SU-DHL-6 (cell line): ENCODE measurements at regions not wholly inside any gene's neighbourhood (a gene's known extent, or its start where the extent isn't known, plus 50 kb on each side); places are given as distances from the start of the nearest gene placed in this dataset.

ENCODE experiments used
- H2AFZ ChIP-seq: fragments of 200-600 bp; sonication (generic); 2 replicates; pipeline ENCODE4 v1.6.1; 2014; ENCODE audit warnings: low read depth, mild to moderate bottlenecking, moderate library complexity, mixed read lengths, antibody characterized with exemption, low read length; ENCODE audit not compliant: severe bottlenecking
- H3F3A ChIP-seq: fragments of 200-600 bp; shearing (Covaris generic); 2 replicates; pipeline ENCODE4 v1.6.0; 2016; ENCODE audit warnings: antibody characterized with exemption, mild to moderate bottlenecking; ENCODE audit not compliant: insufficient read depth
- H3K27ac ChIP-seq: fragments of 200-600 bp; sonication (generic); 2 replicates; pipeline ENCODE4 v1.5.1; 2016; ENCODE audit warnings: low read depth, mild to moderate bottlenecking, low read length, moderate library complexity, mixed read lengths
- H3K27me3 ChIP-seq: fragments of 200-600 bp; sonication (generic), shearing (Covaris generic); 2 replicates; pipeline ENCODE4 v1.6.0; 2014; ENCODE audit warnings: mild to moderate bottlenecking, low read length
- H3K36me3 ChIP-seq: fragments of 200-600 bp; sonication (generic); 2 replicates; pipeline ENCODE4 v1.6.1; 2014; ENCODE audit warnings: mild to moderate bottlenecking, low read length, mixed read lengths
- H3K4me2 ChIP-seq: fragments of 300-600, 200-600 bp; shearing (Covaris generic), sonication (generic); 2 replicates; pipeline ENCODE4 v1.6.0; 2014; ENCODE audit warnings: low read length, low read depth, mild to moderate bottlenecking; ENCODE audit not compliant: poor library complexity, severe bottlenecking
- H3K4me3 ChIP-seq: fragments of 200-600 bp; sonication (generic); 2 replicates; pipeline ENCODE4 v1.5.1; 2014; ENCODE audit warnings: antibody characterized with exemption, low read length, mild to moderate bottlenecking, mixed read lengths; ENCODE audit not compliant: insufficient read depth, poor library complexity, severe bottlenecking
- H3K79me2 ChIP-seq: fragments of 200-600 bp; sonication (generic); 2 replicates; pipeline ENCODE4 v1.6.1; 2014; ENCODE audit warnings: mild to moderate bottlenecking, low read length, moderate library complexity; ENCODE audit not compliant: insufficient read depth
- H3K9ac ChIP-seq: fragments of 200-600 bp; sonication (generic); 2 replicates; pipeline ENCODE4 v1.7.0; 2014; ENCODE audit warnings: mild to moderate bottlenecking, low read length
- H3K9me2 ChIP-seq: fragments of 200-600 bp; sonication (generic); replicated peaks from 2 replicates; pipeline ENCODE4 v1.6.1; 2014; ENCODE audit warnings: low read length; ENCODE audit not compliant: insufficient read depth
- H3K9me3 ChIP-seq: fragments of 200-600 bp; sonication (generic); 2 replicates; pipeline ENCODE4 v1.6.1; 2014; ENCODE audit warnings: low read length, mixed read lengths; ENCODE audit not compliant: insufficient read depth
- H4K20me1 ChIP-seq: fragments of 200-600 bp; sonication (generic); 2 replicates; pipeline ENCODE4 v1.6.1; 2014; ENCODE audit warnings: low read depth, mild to moderate bottlenecking, antibody characterized with exemption, low read length, moderate library complexity, mixed read lengths
- EZH2phosphoT487 ChIP-seq: fragments of 200-600 bp; sonication (generic), shearing (Covaris generic); conservative IDR thresholded peaks from 2 replicates; pipeline ENCODE4 v1.6.1; 2018; ENCODE audit warnings: mild to moderate bottlenecking, antibody characterized with exemption, low read length, moderate library complexity, mixed read lengths
- TF ChIP-seq, protein P1 (sequence below): fragments of 200-600 bp; sonication (generic); IDR thresholded peaks from one replicate; pipeline ENCODE4 v1.5.1; 2017; ENCODE audit warnings: antibody characterized with exemption, mild to moderate bottlenecking, low read length, moderate library complexity; ENCODE audit not compliant: insufficient read depth, poor library complexity, severe bottlenecking

- H4K20me1 ChIP-seq, result no peaks in the 10 kb centered on the region
- no peak overlapping the region for H3K27ac ChIP-seq
- H3K79me2 ChIP-seq, result no peaks in the 10 kb centered on the region
- no peaks in the 10 kb centered on the region for H3K9me2 ChIP-seq
- TF ChIP-seq, protein P1, sequence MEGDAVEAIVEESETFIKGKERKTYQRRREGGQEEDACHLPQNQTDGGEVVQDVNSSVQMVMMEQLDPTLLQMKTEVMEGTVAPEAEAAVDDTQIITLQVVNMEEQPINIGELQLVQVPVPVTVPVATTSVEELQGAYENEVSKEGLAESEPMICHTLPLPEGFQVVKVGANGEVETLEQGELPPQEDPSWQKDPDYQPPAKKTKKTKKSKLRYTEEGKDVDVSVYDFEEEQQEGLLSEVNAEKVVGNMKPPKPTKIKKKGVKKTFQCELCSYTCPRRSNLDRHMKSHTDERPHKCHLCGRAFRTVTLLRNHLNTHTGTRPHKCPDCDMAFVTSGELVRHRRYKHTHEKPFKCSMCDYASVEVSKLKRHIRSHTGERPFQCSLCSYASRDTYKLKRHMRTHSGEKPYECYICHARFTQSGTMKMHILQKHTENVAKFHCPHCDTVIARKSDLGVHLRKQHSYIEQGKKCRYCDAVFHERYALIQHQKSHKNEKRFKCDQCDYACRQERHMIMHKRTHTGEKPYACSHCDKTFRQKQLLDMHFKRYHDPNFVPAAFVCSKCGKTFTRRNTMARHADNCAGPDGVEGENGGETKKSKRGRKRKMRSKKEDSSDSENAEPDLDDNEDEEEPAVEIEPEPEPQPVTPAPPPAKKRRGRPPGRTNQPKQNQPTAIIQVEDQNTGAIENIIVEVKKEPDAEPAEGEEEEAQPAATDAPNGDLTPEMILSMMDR, result no peak
- no peak for TF ChIP-seq EZH2phosphoT487
- H2AFZ ChIP-seq, result no peak overlapping the region
- H3K27me3 ChIP-seq, result no peaks in the 10 kb centered on the region
- H3F3A ChIP-seq, result no peaks in the 10 kb centered on the region
- H3K4me3 ChIP-seq, result no peak overlapping the region
- no peak overlapping the region for H3K4me2 ChIP-seq
- no peaks in the 10 kb centered on the region for H3K36me3 ChIP-seq
- H3K9ac ChIP-seq, result no peak overlapping the region
- H3K9me3 ChIP-seq, result no peaks in the 10 kb centered on the region
These were observed 762.2 kb upstream of the CNTNAP5 start for GRCh38 chr2:123262856-123263255.

DNA sequence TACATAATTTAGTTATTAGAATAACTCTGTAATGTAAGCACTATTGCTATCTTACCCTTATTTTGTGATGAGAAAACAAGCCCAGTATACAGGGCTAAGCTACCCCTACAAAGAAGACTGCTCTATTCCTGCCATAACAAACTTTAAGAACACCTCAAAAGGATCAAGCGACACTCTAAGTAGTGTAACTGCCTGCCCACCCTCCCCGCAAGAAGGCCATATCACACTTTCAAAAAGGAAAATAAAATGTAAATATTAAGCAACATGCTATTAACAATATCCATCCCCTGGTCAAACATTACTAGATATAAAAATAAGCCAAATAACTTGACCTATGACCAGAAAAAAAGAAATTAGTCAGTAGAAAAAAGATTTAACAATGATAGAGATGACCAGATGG, 741.7 kb upstream of the CNTNAP5 start:
- H3K36me3 ChIP-seq, result no peaks in the 10 kb centered on the region

GRCh38 chr2:123303731-123304130, 721.4 kb upstream of the CNTNAP5 start:
- Histone ChIP-seq H3K9ac (no peak overlapping the region), H3K79me2 (no peaks in the 10 kb centered on the region), H3K27ac (no peak overlapping the region), H3F3A (no peaks in the 10 kb centered on the region), H3K9me2 (no peaks in the 10 kb centered on the region; the same call in 1 of the 2 replicates), H3K36me3 (no peaks in the 10 kb centered on the region), H3K4me2 (no peak overlapping the region), H3K4me3 (no peak overlapping the region), H3K9me3 (no peaks in the 10 kb centered on the region), H3K27me3 (no peaks in the 10 kb centered on the region), H2AFZ (no peak overlapping the region), H4K20me1 (no peaks in the 10 kb centered on the region)
- TF ChIP-seq, protein P1, result no peak
- no peak for TF ChIP-seq EZH2phosphoT487

More for the DNA sequence above, 741.7 kb upstream of the CNTNAP5 start:
- H3K9ac ChIP-seq, result no peak overlapping the region
- no peak for TF ChIP-seq EZH2phosphoT487
- TF ChIP-seq, protein P1, result no peak
- H3K27ac ChIP-seq, result no peak overlapping the region
- no peak overlapping the region for H3K4me2 ChIP-seq
- no peaks in the 10 kb centered on the region for H3K9me3 ChIP-seq
- H3F3A ChIP-seq, result no peaks in the 10 kb centered on the region
- H3K4me3 ChIP-seq, result no peak overlapping the region
- H4K20me1 ChIP-seq, result no peaks in the 10 kb centered on the region
- no peaks in the 10 kb centered on the region for H3K79me2 ChIP-seq
- no peaks in the 10 kb centered on the region for H3K9me2 ChIP-seq
- H3K27me3 ChIP-seq, result no peaks in the 10 kb centered on the region
- H2AFZ ChIP-seq, result no peak overlapping the region
